GM21526 (cell line): ENCODE measurements at regions not wholly inside any gene's neighbourhood (a gene's known extent, or its start where the extent isn't known, plus 50 kb on each side); places are given as distances from the start of the nearest gene placed in this dataset.

Source experiments
- ATAC-seq: cut with Tn5 transposase; IDR thresholded peaks from one replicate; pipeline ENCODE4 v1.9.1; 2021; ENCODE audit warnings: moderate library complexity; ENCODE audit not compliant: unreplicated experiment, low FRiP score

DNA sequence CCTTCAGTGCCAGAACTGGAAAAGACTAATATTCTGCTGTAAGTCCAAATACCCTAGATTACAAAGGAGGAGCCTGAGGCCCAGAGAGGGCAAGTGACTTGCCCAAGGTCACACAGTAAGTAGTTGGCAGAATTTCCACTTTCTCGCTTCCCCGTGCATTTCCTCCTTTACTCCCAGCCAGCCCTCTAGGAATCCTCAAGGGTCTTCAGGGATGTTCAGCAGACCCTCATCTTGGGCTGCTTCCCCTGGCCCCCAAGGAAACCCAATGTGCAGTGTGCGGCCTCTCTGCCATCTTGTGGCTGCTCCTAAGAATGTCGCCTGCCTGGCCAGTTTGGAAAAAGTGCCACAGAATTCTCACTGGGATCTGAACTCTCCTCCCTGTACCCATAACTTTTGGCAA, 217.7 kb upstream of the LRFN2 start:
- ATAC-seq: no peak

DNA sequence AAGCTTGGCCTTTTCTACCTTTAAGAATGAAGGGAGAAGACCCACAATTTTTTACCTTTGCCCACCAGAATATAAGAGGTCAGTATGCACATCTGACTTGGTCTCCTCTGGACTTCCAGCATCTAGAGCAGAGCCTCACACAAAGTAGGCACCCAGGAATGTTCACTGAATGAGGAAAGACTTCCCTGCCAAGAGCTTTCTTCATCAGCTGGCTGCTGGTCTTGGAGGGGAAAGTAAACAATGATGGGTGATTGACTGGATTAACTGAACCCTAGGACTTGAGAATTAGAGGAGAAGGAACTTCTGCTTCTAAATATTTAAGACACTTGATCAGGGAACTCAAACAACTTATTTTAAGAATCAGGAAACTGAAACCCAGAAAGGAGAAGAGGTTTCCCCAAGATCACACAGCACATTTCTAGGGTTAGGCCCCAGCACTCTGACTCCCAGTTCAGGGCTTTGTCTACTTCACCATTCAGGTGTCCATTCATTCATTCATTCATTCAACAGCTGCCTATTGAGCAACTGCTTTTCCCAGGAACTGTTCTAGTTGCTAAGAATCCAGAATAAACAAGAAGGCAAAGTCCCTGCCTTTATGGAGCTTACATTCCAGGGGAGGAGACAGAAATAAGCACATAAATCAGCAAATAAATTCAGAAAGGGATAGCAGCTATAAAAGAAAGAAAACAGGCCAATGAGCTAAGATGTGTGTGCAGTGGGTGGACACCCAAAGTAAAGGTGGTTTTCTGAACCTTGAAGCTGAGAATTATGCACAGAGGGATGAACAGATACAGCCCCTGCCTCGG, 216.9 kb upstream of the LRFN2 start:
- ATAC-seq: no peak

DNA sequence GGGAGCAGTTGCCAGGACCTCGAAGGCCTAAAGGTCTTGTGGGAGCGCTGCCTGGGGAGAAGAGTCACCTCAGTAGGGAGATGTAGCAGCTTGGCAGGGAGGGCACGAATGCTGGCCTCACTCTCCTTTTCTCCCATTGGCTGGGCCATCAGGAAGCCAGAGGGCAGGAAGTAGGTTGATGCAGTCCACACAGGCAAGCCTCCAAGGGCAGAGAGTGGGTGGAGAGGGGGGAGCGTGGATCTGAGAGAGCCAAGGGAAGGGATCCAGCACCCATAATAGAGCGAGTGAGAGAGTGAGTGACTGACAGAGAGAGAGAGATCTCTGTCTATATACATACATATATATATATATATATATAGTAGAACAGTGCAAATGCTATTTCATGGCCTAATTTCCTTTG, 215.3 kb upstream of the LRFN2 start:
- ATAC-seq: no peak

DNA sequence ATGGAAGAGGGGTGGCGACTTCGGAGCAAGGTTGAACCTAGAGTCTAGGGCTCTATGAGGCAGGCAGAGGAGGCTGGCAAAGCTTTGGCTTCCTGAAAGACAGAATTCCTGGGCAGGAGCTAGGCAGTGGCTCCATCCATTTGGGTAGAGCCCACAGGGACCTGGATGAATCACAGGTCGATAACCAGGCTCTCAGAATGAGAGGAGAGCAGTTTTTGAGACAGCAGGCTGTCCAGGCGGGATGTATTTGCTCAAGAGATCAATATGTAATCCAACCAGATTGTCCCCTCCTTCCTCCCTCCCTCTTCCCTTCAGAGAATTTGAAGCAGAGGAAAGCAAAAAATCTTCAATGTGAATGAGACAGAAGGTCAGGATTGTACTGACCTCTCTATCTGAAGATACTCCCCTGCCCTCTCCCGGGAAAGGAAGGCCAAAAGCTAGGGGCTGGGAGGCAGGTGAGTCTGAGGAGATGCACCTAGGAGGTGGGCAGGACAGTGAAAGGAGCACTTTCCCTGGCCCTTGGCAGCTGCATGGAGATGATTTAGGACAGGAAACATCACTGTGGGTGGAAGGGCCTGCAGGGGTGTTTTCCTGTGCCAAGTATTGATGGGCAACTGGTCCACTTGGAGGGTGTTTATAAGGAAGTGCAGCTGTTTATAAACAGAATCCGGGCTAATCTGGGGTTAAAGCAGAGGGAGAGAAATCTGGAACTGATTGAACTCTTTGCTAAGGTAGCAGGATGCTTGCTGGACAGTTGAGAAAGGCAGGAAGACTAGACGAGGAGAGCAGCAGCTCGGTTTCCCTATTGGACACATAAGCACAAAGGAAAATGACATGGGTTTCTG, 212.4 kb upstream of the LRFN2 start:
- no peak for ATAC-seq

DNA sequence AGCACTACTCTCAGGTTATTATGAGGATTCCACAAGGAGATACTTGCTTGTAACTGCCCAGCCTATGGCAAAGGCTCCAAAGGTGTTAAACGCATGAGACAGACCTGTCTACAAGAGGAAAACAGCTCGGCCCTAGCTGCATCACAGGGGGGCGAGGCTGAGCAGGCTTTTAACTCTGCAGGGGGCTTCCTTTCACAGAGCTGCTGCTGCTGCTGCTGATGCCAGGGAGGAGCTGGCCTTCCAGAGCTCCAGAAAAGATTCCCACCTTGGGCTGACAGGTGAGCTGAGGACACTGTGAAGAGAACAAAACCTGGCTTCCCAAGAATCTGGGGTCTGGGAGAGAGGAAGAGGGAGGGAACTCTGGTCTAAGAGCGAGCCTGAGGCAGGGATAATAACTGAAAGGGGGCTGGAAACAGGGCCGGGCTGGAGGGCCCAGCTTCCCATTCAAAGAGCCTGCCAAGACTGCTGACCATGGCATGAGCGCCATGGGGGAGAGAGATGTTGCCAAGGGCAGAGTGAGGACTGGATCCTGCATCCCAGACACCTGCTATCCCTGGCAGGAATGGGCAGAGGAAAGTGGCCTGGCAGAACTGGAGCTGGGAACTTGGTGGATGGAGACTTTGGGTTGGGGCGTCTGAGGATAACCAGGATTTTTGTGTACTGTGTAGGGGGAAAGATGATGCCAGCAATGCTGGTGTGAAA, 211.1 kb upstream of the LRFN2 start:
- no peak for ATAC-seq

DNA sequence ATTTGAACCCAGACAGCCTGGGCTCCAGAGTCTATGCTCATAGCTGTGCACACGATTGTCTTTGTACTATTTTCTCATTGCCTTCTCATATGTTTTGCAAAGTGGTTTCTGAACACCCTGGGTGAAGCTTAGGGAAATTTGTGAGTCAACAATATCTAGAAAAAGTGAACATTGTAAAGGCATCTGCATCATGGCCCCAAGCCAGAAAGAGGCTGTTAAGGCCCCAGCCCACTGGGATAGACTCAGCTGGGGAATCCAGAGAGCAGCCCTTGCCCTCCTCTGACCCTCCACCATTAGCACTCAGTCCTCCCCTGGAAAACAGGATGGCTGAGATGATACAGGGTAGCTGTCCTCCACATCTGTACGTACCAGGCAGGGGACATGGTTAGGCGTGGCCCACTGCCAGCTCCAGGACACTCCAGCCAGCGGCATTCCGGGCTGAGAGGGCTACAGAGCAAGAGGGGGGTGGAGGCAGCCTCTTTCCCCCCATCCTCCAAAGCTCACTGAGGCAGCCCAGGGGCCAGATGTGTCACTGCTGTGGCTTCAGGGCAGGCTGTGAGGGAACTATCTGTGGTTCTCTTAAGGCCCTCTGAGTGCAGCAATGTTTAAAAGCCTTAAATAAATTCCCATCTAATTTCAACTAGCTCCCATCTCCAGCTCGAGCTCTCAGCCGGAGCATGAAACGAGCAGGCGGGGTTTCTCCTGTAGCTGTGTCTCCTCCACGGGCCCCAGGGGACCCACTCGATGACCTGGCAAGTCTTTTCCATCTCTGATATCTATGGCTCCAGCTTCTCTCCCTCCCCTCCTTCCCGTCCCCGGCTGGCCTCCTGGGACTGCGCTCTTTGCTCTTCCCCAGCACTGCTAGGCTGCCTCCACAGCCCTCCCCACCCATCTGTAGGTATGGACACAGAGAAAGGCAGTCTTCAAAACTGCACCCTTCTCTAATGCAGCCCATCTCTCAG, 209.4 kb upstream of the LRFN2 start:
- ATAC-seq: no peak

DNA sequence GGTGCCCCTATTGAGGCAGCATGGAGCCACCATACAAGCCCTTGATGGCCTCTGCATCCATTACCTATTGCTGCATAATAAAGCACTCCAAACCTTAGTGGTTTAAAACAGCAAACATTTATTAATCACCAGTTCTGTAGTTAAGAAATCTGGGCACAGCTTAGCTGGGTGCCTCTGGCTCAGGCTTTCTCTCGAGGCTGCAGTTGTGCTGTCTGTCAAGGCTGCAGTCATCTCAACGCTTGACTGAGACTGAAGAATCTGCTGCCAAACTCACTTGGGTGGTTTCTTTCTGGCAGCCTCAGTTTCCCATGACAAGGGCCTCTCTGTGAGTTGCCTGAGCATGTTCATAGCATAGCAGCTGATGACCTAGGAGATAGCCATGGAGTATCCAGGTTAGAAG, 207.4 kb upstream of the LRFN2 start:
- no peak for ATAC-seq

DNA sequence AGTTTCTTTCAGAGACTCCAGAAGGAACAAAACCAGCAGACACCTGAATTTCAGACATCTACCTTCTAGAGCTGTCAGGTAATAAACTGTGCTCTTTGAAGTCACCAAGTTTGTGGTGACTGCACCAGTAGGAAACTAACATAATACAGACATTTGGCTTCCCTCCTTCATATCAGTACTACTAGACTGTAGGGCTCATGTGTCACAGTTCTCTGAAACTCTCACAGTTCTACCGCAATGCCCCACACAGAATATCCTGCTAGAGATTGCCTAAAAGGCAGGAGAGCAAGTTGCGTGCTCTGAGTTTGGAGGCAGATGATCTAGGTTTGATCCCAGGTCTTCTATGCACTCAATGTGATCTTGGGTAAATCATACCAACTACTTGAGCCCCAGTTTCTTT, 205.0 kb upstream of the LRFN2 start:
- no peak for ATAC-seq

DNA sequence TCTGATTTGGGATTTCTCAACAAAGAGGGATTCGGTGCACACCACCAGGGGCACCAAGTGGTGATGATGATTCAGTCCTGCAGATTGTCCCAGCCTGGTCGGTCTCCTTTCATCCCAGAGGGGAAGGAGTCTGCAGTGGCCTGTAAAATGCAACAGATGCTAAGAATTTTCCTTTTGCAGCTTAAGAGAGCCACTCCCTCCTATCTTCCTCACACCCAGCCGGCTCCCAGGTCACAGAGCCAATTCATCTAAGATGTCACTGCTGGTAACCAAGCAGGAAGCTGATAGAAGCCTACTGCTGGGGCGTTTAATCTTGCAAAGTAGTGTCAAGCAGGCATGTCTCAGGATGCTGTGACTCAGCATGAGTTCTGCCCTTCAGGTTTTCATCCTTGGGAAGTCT, 203.8 kb upstream of the LRFN2 start:
- no peak for ATAC-seq

DNA sequence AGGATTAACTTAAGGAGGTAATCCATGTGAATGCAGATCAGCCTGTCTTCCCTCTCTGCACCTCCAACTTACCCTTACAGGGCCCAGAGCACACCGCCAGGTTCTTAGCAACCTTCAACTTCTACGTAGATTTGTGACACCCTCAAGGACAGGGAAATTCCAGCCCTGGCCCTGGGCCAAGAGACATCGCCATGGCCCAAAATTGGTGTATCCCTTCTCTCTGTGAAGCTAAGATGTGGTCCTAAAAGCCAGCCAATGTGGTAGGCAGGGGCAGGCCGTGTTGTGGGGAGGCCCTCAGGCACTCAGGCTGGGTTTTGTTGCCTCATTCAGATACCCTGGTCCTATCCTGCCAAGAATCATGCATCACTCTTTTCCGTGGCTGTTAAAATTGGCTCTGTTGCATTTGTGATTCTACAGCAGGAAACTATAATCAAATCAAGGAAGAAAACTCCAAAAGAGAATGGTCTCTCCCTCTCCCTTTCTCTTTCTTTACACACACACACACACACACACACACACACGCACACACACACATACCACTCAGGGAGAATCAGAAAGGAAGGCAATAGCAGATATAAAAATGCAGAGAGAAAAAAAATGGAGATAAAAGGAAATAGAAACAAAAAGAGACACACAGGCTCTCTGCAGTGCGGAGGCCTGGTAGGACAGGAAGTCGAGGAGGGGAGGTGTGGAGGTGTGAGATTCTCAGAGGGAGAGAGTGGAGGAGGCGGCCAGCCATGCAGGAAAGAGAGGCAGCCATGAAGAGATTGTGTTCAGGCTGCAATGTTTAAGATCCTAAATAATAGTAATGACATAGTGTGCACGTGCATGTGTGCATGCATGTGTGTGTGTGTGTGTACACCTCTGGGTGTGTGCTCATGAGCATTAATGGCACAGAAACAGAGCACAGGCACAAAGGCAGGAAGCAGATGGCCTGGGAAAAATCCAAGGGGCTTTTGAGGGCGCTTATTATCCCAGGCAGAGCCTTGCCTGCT, 201.8 kb upstream of the LRFN2 start:
- ATAC-seq: no peak

DNA sequence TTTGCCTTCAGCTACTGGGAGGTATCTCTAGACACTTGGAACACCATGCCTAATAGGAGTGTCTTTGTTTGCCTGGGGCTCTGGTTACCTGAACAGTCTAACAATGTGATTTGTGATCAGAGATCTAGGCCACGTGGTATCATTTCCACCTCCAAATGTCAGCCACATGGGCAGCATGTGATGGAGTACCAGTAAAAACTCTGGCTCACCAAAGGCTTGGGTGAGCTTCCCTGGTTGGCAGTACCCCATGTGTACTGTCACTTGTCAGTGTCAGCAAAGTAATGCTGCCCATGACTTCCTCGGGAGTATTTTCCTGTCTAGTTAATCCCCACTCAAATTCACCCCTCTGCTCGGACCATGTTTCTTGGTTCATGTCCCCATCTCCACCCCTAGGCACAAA, 195.2 kb upstream of the LRFN2 start:
- ATAC-seq: no peak

DNA sequence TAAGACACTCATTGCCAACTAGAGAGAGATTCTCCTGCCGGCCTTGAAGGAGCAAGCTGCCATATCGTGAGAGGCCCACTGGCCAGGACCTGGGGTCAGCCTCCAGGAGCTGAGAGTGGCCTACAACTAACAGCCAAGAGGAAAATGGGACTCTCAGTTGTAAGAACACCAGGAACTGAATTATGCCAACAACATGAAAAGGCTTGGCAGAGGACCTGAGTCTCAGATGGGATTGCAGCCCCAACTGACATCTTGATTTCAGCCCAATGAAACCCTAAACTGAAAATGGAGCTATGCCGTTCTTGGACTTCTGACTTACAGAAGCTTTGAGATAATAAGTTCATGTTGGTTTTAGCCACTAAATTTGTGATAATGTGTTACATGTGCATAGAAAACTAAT, 193.5 kb upstream of the LRFN2 start:
- ATAC-seq: no peak

DNA sequence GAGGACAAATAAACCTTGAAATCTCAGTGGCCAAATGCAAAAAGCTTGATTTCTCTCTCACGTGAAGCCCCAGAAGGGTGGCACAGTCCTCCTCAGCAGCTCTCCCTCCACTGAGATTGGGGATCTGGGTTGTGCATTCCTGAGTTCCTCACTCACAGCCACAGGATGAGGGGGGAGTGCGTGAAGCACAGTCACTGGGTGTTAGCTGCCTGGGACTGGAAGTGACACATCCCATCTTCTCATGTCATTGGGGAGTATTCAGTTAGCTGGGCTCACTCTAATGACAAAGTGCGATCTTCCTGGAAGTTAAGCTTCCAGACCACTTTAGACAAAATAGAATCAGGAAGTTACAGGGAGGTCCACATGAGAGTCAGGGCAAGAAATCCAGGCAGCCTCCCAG, 192.2 kb upstream of the LRFN2 start:
- ATAC-seq: no peak

DNA sequence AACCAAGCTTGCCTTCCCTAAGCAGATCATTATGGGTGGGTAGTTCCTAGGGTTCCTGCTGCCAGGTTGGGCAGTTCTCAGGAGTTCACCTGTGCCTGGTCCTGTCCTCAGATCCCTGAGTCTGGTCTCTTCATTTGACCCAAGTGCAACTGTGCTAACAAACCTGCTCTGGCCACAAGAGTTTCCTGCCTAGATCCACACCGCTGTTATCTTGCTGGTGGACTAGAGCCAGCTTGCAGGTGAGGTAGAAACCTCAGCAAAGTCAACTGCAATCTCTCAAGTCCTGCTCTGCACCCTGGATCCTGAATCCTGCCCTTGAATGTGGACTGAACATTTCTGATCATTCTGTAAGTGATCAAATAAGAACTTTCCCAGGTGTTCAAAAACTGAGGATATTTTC, 191.8 kb upstream of the LRFN2 start:
- ATAC-seq: no peak

DNA sequence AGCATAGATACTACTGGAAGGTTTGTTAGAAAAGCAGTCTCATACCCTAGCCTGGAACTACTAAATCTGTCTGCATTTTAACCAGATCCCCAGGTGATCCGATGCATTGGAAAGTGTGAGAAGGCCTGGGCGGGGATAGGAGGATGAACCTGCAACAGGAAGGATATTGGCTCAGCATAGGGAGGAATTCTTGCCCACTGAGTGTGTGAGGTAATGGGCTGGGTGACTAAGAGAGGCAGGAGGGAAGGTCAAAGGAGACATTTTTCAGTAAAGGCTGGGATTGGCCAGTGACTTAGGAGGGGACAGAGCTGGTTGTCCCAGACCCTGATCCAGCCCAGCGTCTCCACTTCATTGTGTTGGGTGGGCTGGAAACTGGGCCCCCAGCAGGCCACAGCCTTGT, 191.0 kb upstream of the LRFN2 start:
- no peak for ATAC-seq

DNA sequence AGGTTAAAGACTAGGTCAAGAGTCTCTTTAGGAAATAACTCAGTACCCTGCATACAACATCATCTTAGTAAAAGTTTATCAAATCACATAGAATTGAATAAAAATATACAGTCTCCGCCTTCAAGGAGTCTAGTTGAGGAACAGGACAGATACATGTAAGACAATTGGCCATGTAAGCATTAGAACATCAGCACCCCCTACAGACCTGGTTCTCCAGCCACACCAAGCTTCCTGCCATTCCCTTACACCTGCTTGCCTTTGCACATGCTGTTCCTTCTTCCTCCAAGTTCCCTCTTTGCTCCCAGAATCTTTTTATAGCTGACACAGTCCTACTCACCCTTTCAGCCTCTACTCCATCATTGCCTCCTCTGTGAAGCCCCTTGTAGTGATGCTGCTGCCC, 187.8 kb upstream of the LRFN2 start:
- no peak for ATAC-seq

DNA sequence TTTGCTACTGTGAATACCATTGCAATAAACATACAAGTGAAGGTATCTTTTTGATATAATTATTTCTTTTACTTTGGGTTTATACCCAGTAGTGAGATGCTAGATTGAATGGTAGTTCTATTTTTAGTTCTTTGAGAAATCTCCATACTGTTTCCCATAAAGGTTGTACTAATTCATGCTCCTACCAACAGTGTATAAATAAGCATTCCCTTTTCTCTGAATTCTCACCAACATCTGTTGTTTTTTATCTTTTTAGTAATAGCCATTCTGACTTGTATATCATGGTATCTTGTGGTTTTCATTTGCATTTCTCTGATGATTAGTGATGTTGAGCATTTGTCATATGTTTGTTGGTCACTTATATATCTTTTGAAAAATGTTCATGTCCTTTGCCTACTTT, 183.6 kb upstream of the LRFN2 start:
- ATAC-seq: no peak

DNA sequence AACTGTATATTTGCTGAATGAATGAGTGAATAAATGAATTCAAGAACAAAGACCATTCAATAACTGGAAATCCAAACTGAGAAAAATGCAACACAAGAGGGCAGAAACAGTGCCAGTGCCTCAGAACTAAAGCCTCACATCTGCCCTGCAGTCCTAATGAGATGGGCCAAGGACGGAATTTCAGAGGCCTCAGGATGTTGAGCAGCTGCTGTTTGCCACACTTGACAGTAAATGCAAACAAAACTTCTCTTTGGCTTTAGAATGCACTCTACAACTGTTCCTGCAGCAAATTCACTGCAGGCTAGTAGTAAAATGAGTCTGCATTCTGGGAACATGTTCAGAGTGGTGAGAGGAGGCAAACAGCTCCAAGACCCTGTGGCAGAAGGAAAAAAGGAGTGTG, 177.6 kb upstream of the LRFN2 start:
- no peak for ATAC-seq

DNA sequence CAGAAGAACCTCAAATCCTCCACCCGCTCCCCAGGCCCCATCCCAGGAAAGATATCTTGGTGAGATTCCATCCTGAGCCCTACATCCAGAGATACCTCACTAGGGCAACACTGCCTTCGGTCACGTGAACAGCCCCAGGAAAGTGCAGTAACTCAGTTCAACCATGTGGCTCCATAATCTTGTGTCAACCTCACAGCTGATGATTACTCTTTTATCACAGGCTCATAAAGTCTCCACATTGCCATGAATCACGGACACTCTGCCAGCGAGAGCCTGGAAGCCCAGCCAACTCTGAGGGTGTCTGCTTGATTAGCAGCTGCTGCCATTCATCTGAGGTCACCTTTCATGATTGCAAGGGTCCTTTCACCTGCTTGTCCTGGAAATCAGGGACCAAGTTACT, 175.8 kb upstream of the LRFN2 start:
- ATAC-seq: no peak
